H9 (cell line): ENCODE measurements at regions not wholly inside any gene's neighbourhood (a gene's known extent, or its start where the extent isn't known, plus 50 kb on each side); places are given as distances from the start of the nearest gene placed in this dataset.
"Not testable (repeated sequence)": the region's sequence is repeated elsewhere in the genome, so short reads cannot be mapped to it uniquely, and the experiment has no call there.

ENCODE experiments used
- DNase-seq: peaks from one replicate; pipeline ENCODE4 v3.0.0-alpha.2; 2017
- H2AFZ ChIP-seq: one replicate; pipeline ENCODE4 v1.6.1; 2013; ENCODE audit warnings: mild to moderate bottlenecking, low read length, control low read depth, moderate library complexity
- H2AK5ac ChIP-seq: 2 replicates; pipeline ENCODE4 v1.6.1; 2013; ENCODE audit warnings: low read length, control low read depth, mixed read lengths; ENCODE audit not compliant: insufficient read length
- H2BK120ac ChIP-seq: one replicate; pipeline ENCODE4 v1.6.1; 2013; ENCODE audit warnings: low read depth, mild to moderate bottlenecking, low read length, control low read depth, inconsistent platforms; ENCODE audit not compliant: poor library complexity, severe bottlenecking
- H2BK12ac ChIP-seq: 2 replicates; pipeline ENCODE4 v1.6.1; 2013; ENCODE audit warnings: low read length, control low read depth, mixed read lengths, low read depth; ENCODE audit not compliant: insufficient read length
- H2BK15ac ChIP-seq: 2 replicates; pipeline ENCODE4 v1.6.1; 2013; ENCODE audit warnings: low read depth, low read length, control low read depth
- H2BK20ac ChIP-seq: one replicate; pipeline ENCODE4 v1.6.1; 2013; ENCODE audit warnings: low read depth, mild to moderate bottlenecking, low read length, control low read depth, inconsistent platforms; ENCODE audit not compliant: poor library complexity, severe bottlenecking
- H2BK5ac ChIP-seq: 2 replicates; pipeline ENCODE4 v1.6.1; 2013; ENCODE audit warnings: low read length, control low read depth, mixed read lengths; ENCODE audit not compliant: insufficient read length
- H3K14ac ChIP-seq: 2 replicates; pipeline ENCODE4 v1.6.1; 2013; ENCODE audit warnings: low read length, control low read depth; ENCODE audit not compliant: insufficient read depth
- H3K18ac ChIP-seq: 2 replicates; pipeline ENCODE4 v1.6.1; 2013; ENCODE audit warnings: low read depth, mild to moderate bottlenecking, mixed read lengths, low read length, control low read depth; ENCODE audit not compliant: insufficient read length
- H3K23ac ChIP-seq: 2 replicates; pipeline ENCODE4 v1.6.1; 2013; ENCODE audit warnings: low read length, control low read depth, mixed read lengths, low read depth; ENCODE audit not compliant: insufficient read length
- H3K23me2 ChIP-seq: 2 replicates; pipeline ENCODE4 v1.6.1; 2013; ENCODE audit warnings: low read depth, mild to moderate bottlenecking, mixed read lengths, low read length, control low read depth; ENCODE audit not compliant: insufficient read length, poor library complexity, severe bottlenecking
- H3K27ac ChIP-seq: 2 replicates; pipeline ENCODE4 v1.5.1; 2013; ENCODE audit warnings: low read length, control low read depth, mixed read lengths, low read depth; ENCODE audit not compliant: insufficient read length
- H3K27me3 ChIP-seq: 2 replicates; pipeline ENCODE4 v1.6.1; 2013; ENCODE audit warnings: low read length, control low read depth, inconsistent platforms; ENCODE audit not compliant: insufficient read depth
- H3K4ac ChIP-seq: 2 replicates; pipeline ENCODE4 v1.6.1; 2013; ENCODE audit warnings: low read depth, mild to moderate bottlenecking, control low read depth, inconsistent platforms, low read length, moderate library complexity
- H3K4me1 ChIP-seq: 2 replicates; pipeline ENCODE4 v1.6.1; 2013; ENCODE audit warnings: low read length, control low read depth, inconsistent platforms; ENCODE audit not compliant: insufficient read depth
- H3K4me2 ChIP-seq: 2 replicates; pipeline ENCODE4 v1.6.1; 2013; ENCODE audit warnings: low read length, control low read depth, mixed read lengths; ENCODE audit not compliant: insufficient read length, insufficient read depth
- H3K56ac ChIP-seq: 2 replicates; pipeline ENCODE4 v1.6.1; 2013; ENCODE audit warnings: low read depth, mild to moderate bottlenecking, mixed read lengths, low read length, control low read depth; ENCODE audit not compliant: insufficient read length
- H3K79me1 ChIP-seq: 2 replicates; pipeline ENCODE4 v1.6.1; 2013; ENCODE audit warnings: low read depth, mild to moderate bottlenecking, moderate library complexity, low read length, control low read depth, inconsistent platforms; ENCODE audit not compliant: insufficient read depth, poor library complexity, severe bottlenecking
- H3K79me2 ChIP-seq: 2 replicates; pipeline ENCODE4 v1.6.1; 2013; ENCODE audit warnings: low read length, control low read depth, inconsistent platforms; ENCODE audit not compliant: insufficient read depth
- H3K9ac ChIP-seq: 2 replicates; pipeline ENCODE4 v1.6.1; 2013; ENCODE audit warnings: low read length, control low read depth, mixed read lengths; ENCODE audit not compliant: insufficient read length; ENCODE audit errors: extremely low read depth
- H3K9me3 ChIP-seq: one replicate; pipeline ENCODE4 v1.6.1; 2013; ENCODE audit warnings: low read depth, low read length, inconsistent platforms; ENCODE audit not compliant: control insufficient read depth
- H3T11ph ChIP-seq: one replicate; pipeline ENCODE4 v1.6.1; 2013; ENCODE audit warnings: mild to moderate bottlenecking, low read length, control low read depth, inconsistent platforms
- H4K20me1 ChIP-seq: one replicate; pipeline ENCODE4 v1.6.1; 2013; ENCODE audit not compliant: control insufficient read depth, insufficient read length, insufficient read depth
- H4K5ac ChIP-seq: 2 replicates; pipeline ENCODE4 v1.6.1; 2013; ENCODE audit warnings: low read depth, mild to moderate bottlenecking, mixed read lengths, low read length, control low read depth; ENCODE audit not compliant: insufficient read length
- H4K8ac ChIP-seq: replicated peaks from 2 replicates; pipeline ENCODE4 v1.6.1; 2013; ENCODE audit warnings: low read length, control low read depth, mixed read lengths, low read depth; ENCODE audit not compliant: insufficient read length
- H4K91ac ChIP-seq: 2 replicates; pipeline ENCODE4 v1.6.1; 2013; ENCODE audit warnings: low read depth, mild to moderate bottlenecking, moderate library complexity, mixed read lengths, low read length, control low read depth; ENCODE audit not compliant: insufficient read length
- H3K27ac Mint-ChIP-seq, 3 experiments: 2 replicates in 2 of 3; 3 replicates in 1 of 3; pipeline ENCODE4 v1.8.0; 2020 to 2021; ENCODE audit warnings: mixed read lengths in 3 of 3, mild to moderate bottlenecking in 1 of 3, moderate library complexity in 1 of 3
- H3K27me3 Mint-ChIP-seq: 2 replicates; pipeline ENCODE4 v1.8.0; 2021; ENCODE audit warnings: low read depth, mild to moderate bottlenecking, moderate library complexity, mixed read lengths
- H3K36me3 Mint-ChIP-seq, 3 experiments: 2 replicates in 2 of 3; 3 replicates in 1 of 3; pipeline ENCODE4 v1.8.0; 2020 to 2021; ENCODE audit warnings: low read depth in 3 of 3, mixed read lengths in 3 of 3; ENCODE audit not compliant: insufficient read depth in 1 of 3
- H3K4me1 Mint-ChIP-seq, 2 experiments: 2 replicates each; pipeline ENCODE4 v1.8.0; 2020; ENCODE audit warnings: mixed read lengths in 2 of 2
- H3K4me3 Mint-ChIP-seq, 2 experiments: 2 replicates in 1 of 2; 3 replicates in 1 of 2; pipeline ENCODE4 v1.8.0; 2020 to 2021; ENCODE audit warnings: mild to moderate bottlenecking in 2 of 2, mixed read lengths in 2 of 2, moderate library complexity in 1 of 2
- H3K9me3 Mint-ChIP-seq, 2 experiments: 2 replicates in 1 of 2; 3 replicates in 1 of 2; pipeline ENCODE4 v1.8.0; 2020; ENCODE audit warnings: mild to moderate bottlenecking in 2 of 2, mixed read lengths in 2 of 2, moderate library complexity in 1 of 2
- WGBS: extraction: QIAGEN DNeasy Blood & Tissue Kit; methylation state at CpG from one replicate; pipeline ENCODE4 v1.1.7; 2013; ENCODE audit warnings: missing lambda C conversion rate, low lambda C conversion rate, mixed read lengths; ENCODE audit not compliant: insufficient read length; ENCODE audit errors: extremely low coverage; 5-methylcytosine and 5-hydroxymethylcytosine counted together

DNA sequence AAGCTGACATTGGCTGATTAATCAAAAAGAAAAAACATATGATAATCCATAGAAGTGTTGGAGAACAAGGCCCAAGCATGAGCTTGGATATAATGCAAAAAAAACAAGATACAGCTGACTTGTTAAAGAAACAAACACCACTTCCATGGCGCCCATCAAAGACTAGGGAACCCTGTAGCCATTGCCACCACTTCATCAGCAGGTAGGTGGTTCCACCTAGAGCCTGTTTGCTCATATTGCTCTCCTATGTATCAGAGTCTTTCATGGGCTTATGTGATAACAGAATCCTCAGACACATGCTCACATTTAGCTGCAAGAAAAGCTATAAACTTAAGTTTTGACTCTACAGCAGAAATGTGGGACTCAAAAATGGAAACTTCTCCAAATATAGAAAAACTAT is 2179.9 kb downstream of the EPHA3 start:
- not testable (repeated sequence) for H3K18ac ChIP-seq, H2BK20ac ChIP-seq, H4K91ac ChIP-seq, H3K9ac ChIP-seq, H3K4ac ChIP-seq, H3K4me3 Mint-ChIP-seq, DNase-seq, H3K27ac Mint-ChIP-seq, H3K14ac ChIP-seq, H4K20me1 ChIP-seq, H3K4me1 ChIP-seq, H3K79me2 ChIP-seq, H3K27me3 Mint-ChIP-seq, H2BK15ac ChIP-seq, H3K27ac ChIP-seq, H3K4me2 ChIP-seq, H3K27me3 ChIP-seq, H3T11ph ChIP-seq, H2AFZ ChIP-seq, H4K5ac ChIP-seq, H3K23ac ChIP-seq, H2BK12ac ChIP-seq, H2AK5ac ChIP-seq, H3K23me2 ChIP-seq, H3K4me1 Mint-ChIP-seq, H3K79me1 ChIP-seq, H3K56ac ChIP-seq, H4K8ac ChIP-seq, H2BK120ac ChIP-seq, H2BK5ac ChIP-seq
- Mint-ChIP-seq H3K36me3 (peaks cover 6 to 11% (median 8%) of the 10 kb centered on the region in 3 experiments; a peak in 4 of 7 replicates), H3K9me3 (peaks cover 61 to 63% of the 10 kb centered on the region in 2 experiments)
- WGBS: no CpG with 5 or more reads among the region's 1 CpG
- H3K9me3 ChIP-seq: peaks cover 22% of the 10 kb centered on the region

DNA sequence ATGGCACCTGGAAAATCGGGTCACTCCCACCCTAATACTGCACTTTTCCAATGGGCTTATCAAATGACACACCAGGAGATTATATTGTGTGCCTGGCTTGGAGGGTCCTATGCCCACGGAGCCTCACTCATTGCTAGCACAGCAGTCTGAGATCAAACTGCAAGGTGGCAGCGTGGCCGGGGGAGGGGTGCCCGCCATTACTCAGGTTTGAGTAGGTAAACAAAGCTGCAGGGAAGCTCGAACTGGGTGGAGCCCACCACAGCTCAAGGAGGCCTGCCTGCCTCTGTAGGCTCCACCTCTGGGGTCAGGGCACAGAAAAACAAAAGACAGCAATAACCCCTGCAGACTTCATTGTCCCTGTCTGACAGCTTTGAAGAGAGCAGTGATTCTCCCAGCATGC is 2184.0 kb downstream of the EPHA3 start:
- not testable (repeated sequence) for H3K23ac ChIP-seq, H3K18ac ChIP-seq, H4K20me1 ChIP-seq, H3K27me3 ChIP-seq, H3K56ac ChIP-seq, DNase-seq, H4K91ac ChIP-seq, H4K8ac ChIP-seq, H3K4me1 Mint-ChIP-seq, H3K4ac ChIP-seq, H3K4me1 ChIP-seq, H3K27ac ChIP-seq, H2BK5ac ChIP-seq, H3K14ac ChIP-seq, H3K4me2 ChIP-seq, H3K27me3 Mint-ChIP-seq, H3K79me1 ChIP-seq, H2BK20ac ChIP-seq, H3K27ac Mint-ChIP-seq, H3K9ac ChIP-seq, H3K4me3 Mint-ChIP-seq, H4K5ac ChIP-seq, H2BK15ac ChIP-seq, H3K23me2 ChIP-seq, H2BK12ac ChIP-seq, H3T11ph ChIP-seq, H3K79me2 ChIP-seq, H2AK5ac ChIP-seq, H2BK120ac ChIP-seq, H2AFZ ChIP-seq
- WGBS: no CpG with 5 or more reads among the region's 6 CpGs
- Mint-ChIP-seq H3K9me3 (peaks cover 91 to 92% of the 10 kb centered on the region in 2 experiments), H3K36me3 (peaks cover 8 to 27% (median 10%) of the 10 kb centered on the region in 3 experiments; a peak in 6 of 7 replicates)
- H3K9me3 ChIP-seq: peaks cover 19% of the 10 kb centered on the region
